Gastroesophageal sphincter (tissue), 3 donors: ENCODE measurements at regions not wholly inside any gene's neighbourhood (a gene's known extent, or its start where the extent isn't known, plus 50 kb on each side); places are given as distances from the start of the nearest gene placed in this dataset.

Experiments used
- POLR2A ChIP-seq, 2 donors: fragments of 450-650 bp; IDR thresholded peaks; one replicate each; pipeline ENCODE4 v1.6.1; 2017; ENCODE audit warnings: antibody characterized with exemption in 2 of 2, mild to moderate bottlenecking in 2 of 2, moderate library complexity in 1 of 2
- POLR2AphosphoS5 ChIP-seq: sonication (generic); formaldehyde crosslinking; IDR thresholded peaks from one replicate; pipeline ENCODE4 v1.6.1; 2017; ENCODE audit warnings: antibody characterized with exemption
- TF ChIP-seq, protein P1 (sequence below), 4 experiments: fragments of 200-600 bp in 2 of 4; fragments of 450-650 bp in 2 of 4; sonication (generic) in 1 of 4; IDR thresholded peaks; one replicate each; pipeline ENCODE4 v1.5.1; 2017 to 2019; ENCODE audit warnings: antibody characterized with exemption in 4 of 4, mild to moderate bottlenecking in 2 of 4, moderate library complexity in 2 of 4

DNA sequence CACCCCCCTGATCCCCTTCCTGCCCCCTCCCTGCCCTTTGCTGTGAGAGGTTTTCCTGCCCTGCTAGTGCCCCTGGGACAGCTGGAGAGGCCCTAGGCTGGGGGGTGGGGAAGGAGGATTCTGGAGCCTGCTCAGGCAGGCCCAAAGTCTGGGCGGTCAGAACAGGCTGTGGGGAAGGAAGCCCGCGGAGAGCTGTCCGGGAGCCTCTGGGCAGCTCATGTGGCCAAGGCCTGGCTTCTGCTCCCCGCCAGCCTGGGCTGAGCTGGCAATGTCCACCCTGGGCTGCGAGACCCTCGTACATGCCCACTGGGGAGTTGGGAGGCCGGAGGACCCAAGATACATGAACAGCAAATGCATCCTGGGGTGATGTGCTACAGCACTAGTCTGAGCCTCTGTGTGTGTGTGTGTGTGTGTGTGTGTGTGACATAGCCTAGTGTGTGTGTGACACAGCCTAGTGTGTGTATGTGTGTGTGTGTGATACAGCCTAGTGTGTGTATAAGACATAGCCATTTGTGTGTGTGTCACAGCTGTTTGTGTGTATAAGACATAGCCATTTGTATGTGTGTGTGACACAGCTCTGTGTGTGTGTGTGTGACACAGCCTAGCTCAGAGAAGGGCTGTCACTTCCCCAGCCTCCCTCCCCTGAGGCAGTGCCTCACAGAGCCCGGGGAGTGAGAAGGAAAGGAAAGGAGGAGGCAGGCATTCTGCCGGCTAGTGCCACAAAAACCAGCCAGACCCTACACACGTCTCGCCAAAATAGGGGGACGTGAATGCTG lies 201.4 kb upstream of the CIBAR2 start:
- TF ChIP-seq, protein P1, sequence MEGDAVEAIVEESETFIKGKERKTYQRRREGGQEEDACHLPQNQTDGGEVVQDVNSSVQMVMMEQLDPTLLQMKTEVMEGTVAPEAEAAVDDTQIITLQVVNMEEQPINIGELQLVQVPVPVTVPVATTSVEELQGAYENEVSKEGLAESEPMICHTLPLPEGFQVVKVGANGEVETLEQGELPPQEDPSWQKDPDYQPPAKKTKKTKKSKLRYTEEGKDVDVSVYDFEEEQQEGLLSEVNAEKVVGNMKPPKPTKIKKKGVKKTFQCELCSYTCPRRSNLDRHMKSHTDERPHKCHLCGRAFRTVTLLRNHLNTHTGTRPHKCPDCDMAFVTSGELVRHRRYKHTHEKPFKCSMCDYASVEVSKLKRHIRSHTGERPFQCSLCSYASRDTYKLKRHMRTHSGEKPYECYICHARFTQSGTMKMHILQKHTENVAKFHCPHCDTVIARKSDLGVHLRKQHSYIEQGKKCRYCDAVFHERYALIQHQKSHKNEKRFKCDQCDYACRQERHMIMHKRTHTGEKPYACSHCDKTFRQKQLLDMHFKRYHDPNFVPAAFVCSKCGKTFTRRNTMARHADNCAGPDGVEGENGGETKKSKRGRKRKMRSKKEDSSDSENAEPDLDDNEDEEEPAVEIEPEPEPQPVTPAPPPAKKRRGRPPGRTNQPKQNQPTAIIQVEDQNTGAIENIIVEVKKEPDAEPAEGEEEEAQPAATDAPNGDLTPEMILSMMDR (IDR thresholded peaks at IDR 0.05) = no peak
- TF ChIP-seq POLR2A (IDR thresholded peaks at IDR 0.05) (no peak), POLR2AphosphoS5 (no peak)
